ENCODE measurements at regions not wholly inside any gene's neighbourhood (a gene's known extent, or its start where the extent isn't known, plus 50 kb on each side); places are given as distances from the start of the nearest gene placed in this dataset.
"Not testable (repeated sequence)": the region's sequence is repeated elsewhere in the genome, so short reads cannot be mapped to it uniquely, and the experiment has no call there.

GRCh38 chr1:199948587-199949280 lies 78.8 kb upstream of the NR5A2 start:
- Histone ChIP-seq H3K4me2 (ENCODE audit: low read length) (no peak overlapping the region), H3K79me2 (replicated peaks; ENCODE audit: insufficient read depth, low read length) (no peaks in the 10 kb centered on the region), H3K9me2 (ENCODE audit: insufficient read depth, low read length) (no peaks in the 10 kb centered on the region), H3K27me3 (ENCODE audit: insufficient read depth, low read depth, low read length) (no peaks in the 10 kb centered on the region), H4K20me1 (ENCODE audit: insufficient read depth) (no peaks in the 10 kb centered on the region), H3K27ac (ENCODE audit: low read length) (no peak overlapping the region), H2AFZ (ENCODE audit: low read depth, low read length) (no peak overlapping the region), H3K36me3 (ENCODE audit: insufficient read depth, low read length) (no peaks in the 10 kb centered on the region), H3F3A (ENCODE audit: insufficient read depth, low read length, poor library complexity, severe bottlenecking) (no peaks in the 10 kb centered on the region), H3K9me3 (ENCODE audit: low read length) (no peaks in the 10 kb centered on the region), H3K9ac (ENCODE audit: low read length) (no peak overlapping the region), H3K4me3 (ENCODE audit: low read length) (no peak overlapping the region)
- TF ChIP-seq, protein P1, sequence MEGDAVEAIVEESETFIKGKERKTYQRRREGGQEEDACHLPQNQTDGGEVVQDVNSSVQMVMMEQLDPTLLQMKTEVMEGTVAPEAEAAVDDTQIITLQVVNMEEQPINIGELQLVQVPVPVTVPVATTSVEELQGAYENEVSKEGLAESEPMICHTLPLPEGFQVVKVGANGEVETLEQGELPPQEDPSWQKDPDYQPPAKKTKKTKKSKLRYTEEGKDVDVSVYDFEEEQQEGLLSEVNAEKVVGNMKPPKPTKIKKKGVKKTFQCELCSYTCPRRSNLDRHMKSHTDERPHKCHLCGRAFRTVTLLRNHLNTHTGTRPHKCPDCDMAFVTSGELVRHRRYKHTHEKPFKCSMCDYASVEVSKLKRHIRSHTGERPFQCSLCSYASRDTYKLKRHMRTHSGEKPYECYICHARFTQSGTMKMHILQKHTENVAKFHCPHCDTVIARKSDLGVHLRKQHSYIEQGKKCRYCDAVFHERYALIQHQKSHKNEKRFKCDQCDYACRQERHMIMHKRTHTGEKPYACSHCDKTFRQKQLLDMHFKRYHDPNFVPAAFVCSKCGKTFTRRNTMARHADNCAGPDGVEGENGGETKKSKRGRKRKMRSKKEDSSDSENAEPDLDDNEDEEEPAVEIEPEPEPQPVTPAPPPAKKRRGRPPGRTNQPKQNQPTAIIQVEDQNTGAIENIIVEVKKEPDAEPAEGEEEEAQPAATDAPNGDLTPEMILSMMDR (IDR thresholded peaks at IDR 0.05; ENCODE audit: poor library complexity, severe bottlenecking) = no peak
- TF ChIP-seq EZH2 (IDR thresholded peaks at IDR 0.05; ENCODE audit: borderline replicate concordance, insufficient read depth, low read length, poor library complexity, severe bottlenecking) = no peak
- no peak for TF ChIP-seq REST (IDR thresholded peaks at IDR 0.05; ENCODE audit: borderline replicate concordance)
- no peak for TF ChIP-seq EP300 (conservative IDR thresholded peaks at IDR 0.05; ENCODE audit: poor library complexity, severe bottlenecking)
- TF ChIP-seq SMC3 (conservative IDR thresholded peaks at IDR 0.05; ENCODE audit: poor library complexity) = no peak
- TF ChIP-seq TAF1 (IDR thresholded peaks at IDR 0.05; ENCODE audit: low read depth) = no peak
- no peak for TF ChIP-seq RAD21 (conservative IDR thresholded peaks at IDR 0.05)
- no peak for TF ChIP-seq POLR2AphosphoS5 (IDR thresholded peaks at IDR 0.05)
- TF ChIP-seq MXI1 (conservative IDR thresholded peaks at IDR 0.05; ENCODE audit: poor library complexity, severe bottlenecking) = no peak

DNA sequence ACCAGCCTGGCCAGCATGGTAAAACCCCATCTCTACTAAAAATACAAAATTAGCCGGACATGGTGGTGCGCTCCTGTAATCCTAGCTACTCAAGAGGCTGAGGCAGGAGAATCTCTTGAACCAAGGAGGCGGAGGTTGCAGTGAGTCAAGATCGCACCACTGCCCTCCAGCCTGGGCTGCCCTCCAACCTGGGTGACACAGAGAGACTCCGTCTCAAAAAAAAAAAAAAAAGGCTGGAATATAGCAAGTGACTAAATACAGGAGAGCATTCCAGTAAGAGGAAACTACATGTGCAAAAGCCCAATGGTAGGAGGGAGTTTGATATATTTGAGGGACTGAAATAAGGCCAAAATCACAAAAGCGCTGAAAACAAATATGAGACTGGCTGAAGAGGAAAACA lies 76.5 kb upstream of the NR5A2 start:
- H3K36me3 ChIP-seq (ENCODE audit: insufficient read depth, low read length); H3F3A ChIP-seq (ENCODE audit: insufficient read depth, low read length, poor library complexity, severe bottlenecking); H3K9ac ChIP-seq (ENCODE audit: low read length); H3K27ac ChIP-seq (ENCODE audit: low read length); H3K79me2 ChIP-seq (replicated peaks; ENCODE audit: insufficient read depth, low read length); H2AFZ ChIP-seq (ENCODE audit: low read depth, low read length); H3K27me3 ChIP-seq (ENCODE audit: insufficient read depth, low read depth, low read length); H3K9me2 ChIP-seq (ENCODE audit: insufficient read depth, low read length); H3K4me2 ChIP-seq (ENCODE audit: low read length); H4K20me1 ChIP-seq (ENCODE audit: insufficient read depth); H3K9me3 ChIP-seq (ENCODE audit: low read length); H3K4me3 ChIP-seq (ENCODE audit: low read length): not testable (repeated sequence)

DNA sequence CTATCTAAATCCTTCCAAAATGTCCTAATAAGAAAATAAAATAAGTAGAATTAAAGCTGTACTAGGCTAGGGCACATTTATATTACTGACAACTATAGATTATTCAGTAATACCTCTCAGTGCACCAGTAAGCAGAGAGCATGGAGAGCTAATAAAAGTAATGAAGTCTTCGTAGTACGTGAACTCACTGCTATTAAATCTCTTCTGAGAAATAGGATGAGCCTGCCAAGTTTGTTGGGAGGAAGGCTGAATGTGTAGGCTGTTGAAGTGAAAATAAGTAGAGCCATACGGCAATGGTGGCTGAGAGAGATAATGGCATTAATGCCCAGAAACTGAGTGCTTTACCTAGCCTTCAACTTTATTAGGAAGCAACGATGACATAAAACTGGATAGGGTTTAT lies 73.9 kb upstream of the NR5A2 start:
- Histone ChIP-seq H3K9me3 (ENCODE audit: low read length) (no peaks in the 10 kb centered on the region), H2AFZ (ENCODE audit: low read depth, low read length) (no peak overlapping the region), H3K4me3 (ENCODE audit: low read length) (no peak overlapping the region), H3K9me2 (ENCODE audit: insufficient read depth, low read length) (no peaks in the 10 kb centered on the region), H3K36me3 (ENCODE audit: insufficient read depth, low read length) (no peaks in the 10 kb centered on the region), H3K27ac (ENCODE audit: low read length) (no peak overlapping the region), H4K20me1 (ENCODE audit: insufficient read depth) (no peaks in the 10 kb centered on the region), H3K9ac (ENCODE audit: low read length) (no peak overlapping the region), H3K4me2 (ENCODE audit: low read length) (no peak overlapping the region), H3K27me3 (ENCODE audit: insufficient read depth, low read depth, low read length) (no peaks in the 10 kb centered on the region), H3F3A (ENCODE audit: insufficient read depth, low read length, poor library complexity, severe bottlenecking) (no peaks in the 10 kb centered on the region), H3K79me2 (replicated peaks; ENCODE audit: insufficient read depth, low read length) (no peaks in the 10 kb centered on the region)
- TF ChIP-seq EP300 (conservative IDR thresholded peaks at IDR 0.05; ENCODE audit: poor library complexity, severe bottlenecking) (no peak), POLR2AphosphoS5 (IDR thresholded peaks at IDR 0.05) (no peak), SMC3 (conservative IDR thresholded peaks at IDR 0.05; ENCODE audit: poor library complexity) (no peak), RAD21 (conservative IDR thresholded peaks at IDR 0.05) (no peak), MXI1 (conservative IDR thresholded peaks at IDR 0.05; ENCODE audit: poor library complexity, severe bottlenecking) (no peak), REST (IDR thresholded peaks at IDR 0.05; ENCODE audit: borderline replicate concordance) (no peak), EZH2 (IDR thresholded peaks at IDR 0.05; ENCODE audit: borderline replicate concordance, insufficient read depth, low read length, poor library complexity, severe bottlenecking) (no peak), TAF1 (IDR thresholded peaks at IDR 0.05; ENCODE audit: low read depth) (no peak)
- TF ChIP-seq, protein P1 (IDR thresholded peaks at IDR 0.05; ENCODE audit: poor library complexity, severe bottlenecking) = no peak

Measured in neural cell (in vitro differentiated cells).